Midbrain (tissue), 1 donor: ENCODE measurements at regions not wholly inside any gene's neighbourhood (a gene's known extent, or its start where the extent isn't known, plus 50 kb on each side); places are given as distances from the start of the nearest gene placed in this dataset.
"Not testable (repeated sequence)": the region's sequence is repeated elsewhere in the genome, so short reads cannot be mapped to it uniquely, and the experiment has no call there.

Experiments
- DNase-seq: peaks from one replicate; lab custom pipeline; 2025; lab: John Stamatoyannopoulos, UW

- no peak for DNase-seq
These were observed 99.9 kb downstream of the AREG start for GRCh38 chr4:74544655-74545361.

GRCh38 chr4:74545448-74545847, 100.5 kb downstream of the AREG start:
- no peak for DNase-seq

DNA sequence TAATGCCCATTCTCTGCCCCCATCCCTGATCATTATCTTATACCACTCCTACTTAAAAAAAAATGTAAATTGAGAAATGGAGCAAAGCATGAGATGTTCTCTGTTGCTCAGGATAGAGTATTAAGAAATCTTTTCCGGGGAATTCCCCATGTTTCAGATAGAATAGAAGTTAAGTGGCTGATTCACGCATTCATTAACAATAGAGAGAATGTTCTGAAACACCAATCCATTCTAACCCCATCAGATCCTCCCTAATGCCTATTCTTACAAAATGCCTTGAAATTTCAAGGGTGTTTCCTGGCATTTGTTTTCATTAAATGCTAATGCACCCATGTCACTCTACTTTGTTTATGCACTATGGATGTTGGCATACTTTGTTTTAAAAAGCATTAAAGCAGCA, 101.1 kb downstream of the AREG start:
- no peak for DNase-seq

DNA sequence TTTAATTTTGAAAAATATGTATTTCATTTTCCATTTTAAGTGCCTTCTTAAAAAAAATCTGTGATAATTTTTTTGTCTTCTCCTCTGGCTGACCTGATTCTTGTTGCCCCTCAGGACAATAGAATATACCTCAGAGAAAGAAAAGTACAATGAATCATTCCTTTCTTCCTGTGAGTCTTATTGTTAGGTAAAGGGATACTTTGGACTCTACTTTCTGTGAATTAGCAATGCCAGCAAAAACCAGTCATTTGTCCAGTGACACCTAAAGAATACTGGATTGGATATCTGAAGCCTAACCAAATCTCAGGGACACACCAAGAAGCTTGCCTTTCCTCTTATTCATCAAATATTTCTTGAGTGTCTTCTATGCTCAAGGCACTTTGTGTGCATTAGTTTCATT, 102.1 kb downstream of the AREG start:
- DNase-seq = no peak

GRCh38 chr4:74548561-74548960, 103.6 kb downstream of the AREG start:
- DNase-seq = no peak

DNA sequence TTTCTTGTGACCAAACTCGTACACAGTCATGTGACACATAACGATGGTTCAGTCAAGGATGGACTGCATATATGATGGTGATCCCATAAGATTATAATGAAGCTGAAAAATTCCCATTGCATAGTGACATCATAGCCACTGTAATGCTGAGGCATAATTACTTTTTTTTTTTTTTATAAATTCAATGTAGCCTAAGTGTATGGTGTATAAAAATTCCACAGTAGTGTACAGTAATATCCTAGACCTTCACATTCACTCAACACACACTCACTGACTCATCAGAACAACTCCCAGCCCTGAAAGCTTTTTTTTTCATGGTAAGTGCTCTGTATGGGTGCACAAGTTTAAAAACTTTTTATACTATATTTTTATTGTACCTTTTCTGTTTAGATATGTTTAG, 105.0 kb downstream of the AREG start:
- no peak for DNase-seq

DNA sequence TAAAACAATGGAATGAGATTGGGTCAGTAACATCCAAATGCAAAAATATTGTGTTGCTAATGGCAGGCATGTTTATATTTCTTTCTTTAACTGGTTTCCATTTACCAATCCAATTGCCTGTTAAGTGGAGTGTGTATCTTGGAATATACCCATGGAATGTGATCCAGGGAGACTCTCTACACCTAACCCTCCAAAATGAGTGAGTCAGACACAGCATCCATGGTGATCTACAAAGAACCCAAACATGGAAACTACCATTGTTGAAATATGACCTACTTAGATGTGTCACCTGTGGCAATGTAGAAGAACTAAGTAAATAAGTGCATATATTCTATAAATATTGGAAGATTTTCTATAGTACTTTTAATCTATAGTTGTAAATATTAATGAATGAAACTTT, 110.3 kb downstream of the AREG start:
- DNase-seq = no peak

DNA sequence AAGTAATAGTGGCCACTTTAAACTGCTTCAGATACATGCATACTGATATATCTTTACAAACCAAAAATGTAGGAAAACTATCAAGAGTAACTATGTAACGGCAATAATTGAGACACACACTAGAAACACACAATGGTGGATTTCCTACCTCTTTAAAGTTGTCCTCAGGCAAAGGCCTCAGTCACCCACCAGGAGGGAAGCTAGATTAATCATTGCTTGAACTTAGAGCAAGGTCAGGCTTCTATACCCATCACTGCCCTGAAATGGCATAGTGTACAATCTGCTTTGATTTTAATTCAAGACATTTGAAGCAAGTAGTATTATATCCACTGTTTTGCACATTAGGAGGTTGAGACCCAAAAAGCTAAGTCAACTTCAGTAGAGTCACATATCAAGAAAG, 110.9 kb downstream of the AREG start:
- no peak for DNase-seq

DNA sequence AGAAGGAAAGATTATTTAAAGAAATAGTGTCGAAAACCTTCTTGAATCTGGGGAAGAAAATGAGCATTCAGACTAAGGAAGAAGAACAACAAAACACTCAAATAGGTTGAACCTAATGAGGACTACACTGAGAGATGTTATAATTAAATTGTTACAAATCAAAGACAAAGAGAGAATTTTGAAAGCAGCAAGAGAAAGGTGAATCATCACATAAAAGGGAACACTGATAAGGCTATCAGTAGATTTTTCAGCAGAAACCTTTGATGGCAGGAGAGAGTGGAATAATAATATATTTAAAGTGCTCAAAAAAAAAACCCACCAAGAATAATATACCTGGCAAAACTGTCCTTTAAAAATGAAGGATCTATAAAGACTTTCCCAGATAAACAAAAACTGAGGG, 114.9 kb downstream of the AREG start:
- DNase-seq = no peak

DNA sequence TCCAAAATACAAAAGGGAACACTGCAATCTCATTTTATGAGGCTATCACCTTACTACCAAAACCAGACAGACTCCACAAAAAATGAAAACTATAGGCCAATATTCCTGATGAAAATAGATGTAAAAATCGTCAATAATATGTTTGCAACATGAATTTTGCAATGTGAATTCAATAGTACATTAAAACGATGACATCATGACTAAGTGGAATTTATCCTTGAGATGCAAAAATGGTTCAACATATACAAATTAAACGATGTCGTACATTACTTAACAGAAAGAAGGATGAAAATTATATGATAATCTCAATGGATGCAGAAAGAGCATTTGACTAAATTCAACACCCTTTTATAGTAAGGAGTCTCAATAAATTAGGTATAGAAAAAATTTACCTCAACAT, 123.0 kb downstream of the AREG start:
- no peak for DNase-seq

DNA sequence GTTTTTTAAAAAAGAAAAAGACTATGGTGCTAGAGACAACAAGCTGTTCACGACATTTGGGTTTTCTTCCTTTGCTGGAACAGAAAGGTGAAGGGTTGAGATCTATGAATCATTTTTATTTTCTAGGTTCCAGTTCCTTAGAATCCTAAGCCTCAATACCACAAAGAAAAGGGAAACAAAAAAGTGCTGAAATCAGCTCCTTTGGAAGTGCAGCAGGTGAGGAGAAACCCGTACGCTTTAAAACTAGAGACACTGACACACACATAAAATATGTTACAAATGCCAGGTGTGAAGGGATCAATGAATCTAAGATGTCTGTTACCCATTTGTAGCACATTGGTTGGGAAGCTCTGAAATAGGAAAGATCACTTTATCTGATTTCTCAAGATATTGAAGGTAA, 125.2 kb downstream of the AREG start:
- DNase-seq = no peak

DNA sequence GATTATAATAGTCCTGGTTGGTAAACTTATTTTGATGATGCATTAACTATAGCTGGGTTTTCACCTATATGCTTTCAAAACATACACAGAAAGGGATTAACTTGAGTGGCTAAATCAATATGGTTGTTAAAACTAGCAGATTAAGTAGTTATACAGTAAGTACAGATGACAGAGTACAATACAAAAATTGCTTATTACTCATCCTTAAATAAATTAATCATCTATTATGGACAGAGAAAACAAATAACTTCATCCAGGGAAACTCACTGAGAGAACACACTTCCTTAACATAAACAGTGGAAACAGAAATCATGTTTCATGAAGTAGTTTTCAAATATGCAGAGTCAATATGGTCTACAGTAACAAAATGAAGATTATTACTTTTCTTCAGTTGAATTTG, 133.4 kb downstream of the AREG start:
- DNase-seq = no peak

GRCh38 chr4:74578865-74579264, 133.9 kb downstream of the AREG start:
- DNase-seq = not testable (repeated sequence)

- no peak for DNase-seq
These were observed 138.3 kb downstream of the AREG start for GRCh38 chr4:74583089-74583700.

DNA sequence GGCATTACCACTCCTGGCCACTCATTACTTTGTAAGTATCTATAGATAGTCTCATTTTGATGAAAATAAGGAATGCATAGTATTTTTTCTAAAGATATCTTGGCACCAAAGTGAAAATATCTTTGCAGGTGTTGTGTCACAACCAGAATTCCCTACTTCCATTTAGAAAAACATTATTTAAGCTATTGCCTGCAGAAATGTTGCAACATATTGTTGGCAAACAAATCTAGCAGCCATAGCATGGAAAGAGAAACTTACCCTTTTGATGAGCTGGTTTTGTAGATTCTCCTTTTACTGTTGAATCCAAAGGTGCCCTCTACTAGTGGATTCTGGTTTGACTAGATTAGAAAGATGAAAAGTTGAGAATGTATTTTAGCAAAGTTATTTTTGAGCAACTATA, 138.8 kb downstream of the AREG start:
- DNase-seq = no peak

DNA sequence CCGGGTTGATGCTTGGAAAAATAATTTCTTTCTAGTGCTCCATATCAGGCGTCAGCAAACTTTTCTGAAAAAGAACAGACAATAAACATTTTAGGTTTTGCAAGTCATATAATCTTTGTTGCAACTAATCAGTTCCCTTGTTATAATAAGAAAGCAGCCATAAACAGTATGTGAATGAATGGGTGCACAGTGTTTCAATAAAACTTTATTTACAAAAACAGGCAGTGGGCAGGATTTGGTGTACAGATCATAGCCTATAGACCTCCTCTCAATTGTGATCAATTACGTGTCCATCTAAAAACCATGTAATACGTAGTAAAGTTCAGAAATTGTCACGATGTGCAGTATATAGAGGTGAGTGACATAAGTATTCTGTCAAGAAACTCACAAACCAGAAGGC, 143.4 kb downstream of the AREG start:
- no peak for DNase-seq

DNA sequence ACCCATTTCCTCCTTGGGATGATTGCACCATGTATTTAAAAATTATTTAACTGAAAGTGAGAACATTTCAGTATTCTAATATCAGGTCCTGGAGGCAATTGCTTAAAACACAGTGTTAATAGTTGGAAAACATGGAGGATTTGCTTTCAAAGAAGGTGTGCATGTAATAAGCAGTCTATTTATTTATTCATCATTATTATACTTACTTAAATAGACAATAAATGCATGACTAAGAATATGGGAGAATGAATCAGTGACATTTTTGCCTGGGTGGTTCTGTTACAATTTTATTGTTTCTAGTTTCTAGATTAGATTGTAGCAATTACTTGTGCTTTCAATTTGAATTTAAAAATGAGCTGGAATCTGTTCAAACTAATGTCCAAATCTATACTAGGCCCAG, 145.5 kb downstream of the AREG start:
- DNase-seq = no peak

GRCh38 chr4:74598611-74599325, 153.8 kb downstream of the AREG start:
- no peak for DNase-seq

DNA sequence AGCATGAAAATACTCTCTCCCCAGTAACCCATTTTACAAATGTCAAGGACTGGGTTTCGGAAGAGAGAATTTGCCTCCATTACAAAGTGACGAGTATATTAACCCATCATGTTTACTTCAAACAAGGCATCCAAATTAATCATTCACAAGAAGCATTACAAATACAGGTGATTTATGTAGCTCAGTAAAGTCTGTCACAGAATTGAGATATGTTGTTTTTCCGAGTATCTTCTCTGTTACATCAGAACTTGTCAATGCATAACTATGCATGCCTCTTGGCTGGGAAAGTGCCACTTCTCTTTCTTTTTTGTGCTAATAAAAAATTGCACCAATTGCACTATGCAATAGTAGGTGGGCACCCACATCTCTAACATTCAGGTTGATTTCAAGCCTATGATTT, 158.2 kb downstream of the AREG start:
- DNase-seq = no peak

GRCh38 chr4:74608151-74608949, 163.4 kb downstream of the AREG start:
- no peak for DNase-seq

GRCh38 chr4:74610491-74610890, 165.6 kb downstream of the AREG start:
- DNase-seq = no peak

DNA sequence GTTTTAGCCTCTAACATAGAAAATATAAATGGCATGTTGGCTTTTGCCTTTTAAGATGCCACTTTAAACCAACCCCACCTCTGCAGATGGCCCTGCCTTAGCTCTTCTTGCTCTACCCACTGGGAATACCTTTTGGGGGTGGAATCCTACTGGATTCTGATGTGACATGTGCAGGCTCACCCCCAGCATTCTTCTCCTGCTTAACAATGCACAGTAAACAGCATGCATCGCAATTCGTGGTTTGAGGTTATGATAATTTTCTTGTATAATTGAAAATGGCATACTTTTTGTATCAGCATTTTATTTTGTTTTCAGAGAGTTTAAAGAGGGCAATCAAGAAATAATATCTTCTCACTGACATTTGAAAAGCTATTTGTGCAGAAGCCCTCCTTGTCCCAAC, 167.9 kb downstream of the AREG start:
- DNase-seq = no peak

- DNase-seq = no peak
These were observed 168.3 kb downstream of the AREG start for GRCh38 chr4:74613266-74613665.
